OCI-M1 (cell line): ENCODE measurements at regions not wholly inside any gene's neighbourhood (a gene's known extent, or its start where the extent isn't known, plus 50 kb on each side); places are given as distances from the start of the nearest gene placed in this dataset.

ENCODE experiments used
- DNase-seq: peaks from one replicate; lab custom pipeline; 2025; lab: John Stamatoyannopoulos, UW

DNA sequence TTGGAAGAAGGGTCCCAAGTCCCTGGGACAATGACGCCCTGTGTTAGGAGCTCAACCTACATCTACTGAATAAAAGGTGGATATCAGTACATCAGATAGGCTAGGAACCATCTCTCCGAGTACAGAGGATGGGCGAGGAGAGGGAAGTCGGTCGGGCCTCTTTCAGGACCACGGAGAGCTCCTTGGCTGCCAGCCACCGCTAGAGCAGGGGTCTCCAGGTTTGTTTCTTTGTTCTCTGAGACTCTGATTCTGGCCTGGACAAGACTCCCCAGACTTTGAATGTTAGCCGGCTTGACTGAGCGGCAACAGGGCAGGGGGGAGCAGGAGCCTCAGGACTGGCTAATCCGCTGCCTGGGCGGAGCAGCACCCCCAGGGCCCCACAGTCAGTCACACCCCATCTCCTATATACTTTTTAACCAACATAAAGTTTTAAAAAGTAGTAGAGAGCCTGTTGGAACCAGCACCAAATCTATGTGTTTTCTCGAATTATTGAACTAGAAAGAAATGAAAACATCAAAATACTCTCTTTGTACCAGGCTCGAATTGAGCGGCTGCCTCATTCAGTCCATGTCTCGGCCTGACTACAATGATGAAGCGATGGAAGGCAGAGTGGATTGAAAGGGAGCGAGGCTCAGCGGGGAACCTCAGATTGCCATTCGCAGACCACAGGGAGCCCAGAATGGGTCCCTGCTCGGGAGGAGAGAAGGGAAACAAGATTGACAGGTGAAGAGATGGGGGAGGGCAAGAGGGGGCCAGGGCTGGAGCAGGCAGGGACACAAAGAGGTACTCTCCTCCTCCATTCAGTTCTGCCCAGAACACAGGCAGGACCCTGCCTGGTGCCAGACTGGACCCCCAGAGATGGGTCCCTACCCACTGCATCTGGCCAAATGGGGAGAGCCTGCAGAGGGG, 131.6 kb downstream of the TPRA1 start:
- peak; percentile 38 for DNase-seq

DNA sequence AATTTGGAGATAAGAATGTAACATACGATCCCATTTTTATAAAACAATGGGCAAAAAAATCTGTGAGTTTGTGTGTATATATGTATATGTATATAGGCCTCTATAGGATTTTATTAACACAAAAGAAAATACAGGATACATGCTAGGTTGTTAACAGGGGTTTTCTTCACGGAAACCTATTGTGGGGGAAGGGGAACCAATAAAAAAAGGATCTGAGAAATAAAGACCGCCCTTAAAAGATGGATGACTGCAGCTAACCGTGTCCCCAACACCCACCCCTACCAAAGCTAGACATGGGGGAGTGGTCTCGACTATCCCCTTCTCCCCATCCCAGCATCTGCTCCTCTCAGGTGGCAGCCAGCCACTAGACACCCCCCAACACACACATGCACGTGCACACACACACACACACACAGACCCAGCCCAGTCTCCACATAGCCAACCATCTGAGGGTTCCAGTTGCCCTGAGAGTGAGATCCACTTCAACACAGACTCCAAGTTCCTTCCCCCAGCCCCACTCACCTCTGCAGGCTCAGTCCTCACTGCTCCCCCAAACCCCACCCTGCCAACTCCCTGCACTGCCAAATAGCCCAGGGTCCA, 132.9 kb downstream of the TPRA1 start:
- no peak for DNase-seq

DNA sequence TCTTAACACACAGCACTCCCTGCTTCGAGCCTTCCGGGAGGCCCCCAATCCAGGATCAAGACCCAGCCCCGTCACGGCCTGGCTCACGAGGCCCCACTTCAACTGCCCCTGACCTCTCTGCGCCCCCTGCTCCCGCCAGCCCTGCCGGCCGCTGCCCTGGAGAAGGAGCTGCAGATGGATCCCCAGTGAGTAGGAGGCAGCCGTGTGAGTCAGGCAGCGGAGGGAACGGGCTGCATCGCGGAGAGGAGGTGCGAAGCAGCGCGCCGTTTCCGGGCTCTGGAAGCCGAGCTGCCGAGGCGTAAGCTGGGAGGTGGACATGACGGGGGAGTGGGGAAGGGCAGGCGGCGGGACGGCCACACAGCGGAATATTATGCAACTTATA, 133.4 kb downstream of the TPRA1 start:
- no peak for DNase-seq

DNA sequence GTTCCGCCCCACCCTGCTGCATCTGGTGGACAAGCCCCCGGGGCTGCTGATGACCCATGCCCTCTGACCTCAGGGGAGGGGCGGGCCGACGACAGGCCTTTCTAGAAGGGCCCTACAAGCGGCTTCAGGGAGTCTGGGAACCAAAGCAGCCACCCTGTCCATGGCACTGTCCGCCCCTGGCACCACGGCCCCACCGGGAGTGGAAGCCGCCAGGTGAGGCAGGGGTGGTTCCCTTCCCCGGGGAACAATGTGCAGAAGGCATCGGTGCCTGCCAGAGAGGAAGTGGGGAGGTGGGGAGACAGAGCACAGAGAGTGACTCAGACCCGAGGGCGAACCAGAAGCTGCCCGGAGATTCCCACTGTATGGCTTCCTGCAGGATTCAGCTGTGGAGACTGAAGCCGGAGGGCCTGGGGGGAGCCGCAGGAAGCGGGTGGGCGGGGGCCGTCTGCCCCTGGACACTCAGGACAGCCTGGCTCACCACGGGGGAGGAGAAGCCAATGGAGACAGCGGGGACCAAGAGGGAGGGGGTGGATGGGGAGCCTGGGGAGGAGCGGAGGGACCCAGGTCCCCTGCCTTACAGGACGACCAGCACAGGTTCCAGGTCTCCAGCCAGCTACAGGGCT, 134.0 kb downstream of the TPRA1 start:
- DNase-seq: no peak

DNA sequence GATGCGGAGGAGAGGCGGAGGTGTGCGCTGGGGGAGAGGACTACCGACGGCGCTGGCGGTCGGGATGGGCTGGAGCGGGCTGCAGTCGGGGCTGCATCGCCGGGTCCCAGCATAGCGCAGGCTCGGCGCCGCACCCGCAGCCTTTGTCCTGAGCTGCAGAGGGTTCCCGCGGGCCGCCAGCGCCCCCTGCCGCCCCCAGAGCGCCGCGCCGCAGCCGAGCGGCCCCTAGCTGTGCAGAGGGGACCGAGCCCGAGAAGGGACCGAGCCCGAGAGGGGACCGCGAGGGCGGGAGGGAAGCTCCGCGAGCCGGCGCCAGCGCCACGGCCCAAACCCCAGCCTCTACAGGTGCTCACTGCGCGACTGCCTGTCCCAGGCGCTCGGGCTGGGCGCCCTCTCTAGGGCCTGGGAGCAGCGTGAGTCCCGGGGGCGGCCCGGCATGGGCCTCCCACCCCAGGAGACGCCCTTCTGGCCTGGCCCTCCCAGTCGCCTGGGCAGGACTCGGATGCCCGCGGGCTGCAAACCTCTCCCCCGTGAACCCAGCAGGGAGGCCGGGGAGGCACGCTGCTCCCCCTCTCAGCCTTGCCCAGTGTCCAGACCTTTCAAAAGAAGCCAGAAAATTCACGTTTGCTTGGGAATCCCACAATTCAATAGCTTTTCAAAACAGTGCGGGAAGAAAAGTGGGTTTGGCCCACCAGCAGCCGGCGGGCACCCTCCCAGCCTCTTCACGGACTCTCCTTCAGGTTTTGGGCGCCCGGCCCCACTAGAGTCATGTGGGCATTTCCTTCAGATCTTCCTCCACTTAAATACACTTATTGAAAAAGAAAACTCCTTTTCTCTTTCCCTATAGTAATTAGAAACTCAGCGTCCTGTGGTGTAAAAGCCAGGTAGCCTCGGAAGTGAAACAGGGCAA, 134.7 kb downstream of the TPRA1 start:
- peak; percentile 72 for DNase-seq

DNA sequence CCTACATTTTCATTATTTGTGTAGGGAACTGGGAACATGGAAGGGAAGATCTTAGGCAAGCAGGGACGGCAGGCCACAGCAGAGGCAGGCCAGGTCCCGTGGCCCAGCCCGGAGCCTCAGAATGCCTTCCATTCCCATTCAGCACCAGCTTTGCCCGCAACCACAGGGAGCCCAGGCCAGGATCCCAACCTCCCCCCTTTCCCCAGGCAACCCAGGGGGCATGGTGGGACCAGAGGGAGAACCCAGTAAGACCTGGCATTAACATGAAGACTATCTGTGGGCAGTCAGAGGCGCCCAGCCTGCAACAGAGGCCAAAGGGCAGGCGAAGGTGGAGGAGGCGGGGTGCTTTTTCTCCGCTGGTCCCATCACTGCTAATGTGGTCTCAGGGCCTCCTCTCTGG, 135.6 kb downstream of the TPRA1 start:
- DNase-seq: no peak

DNA sequence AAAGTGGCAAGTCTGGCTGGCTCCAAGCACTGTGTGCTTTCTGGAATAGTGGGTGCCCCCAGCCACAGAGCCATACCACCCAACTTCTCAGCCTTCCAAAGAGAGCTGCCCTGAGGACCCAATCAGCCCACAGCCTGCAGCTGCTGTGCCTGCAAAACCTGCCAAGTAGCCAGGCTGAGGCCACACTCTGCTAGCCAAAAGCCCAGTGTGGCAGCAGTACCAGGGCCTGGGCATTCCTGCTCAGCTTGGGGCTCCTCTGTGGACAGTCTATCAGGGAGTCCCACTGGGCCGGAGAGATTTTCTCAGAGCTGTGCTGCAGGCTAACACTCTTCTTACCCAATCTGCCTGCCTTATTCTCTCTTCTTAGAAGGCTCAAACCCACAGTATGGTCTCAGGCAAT, 136.5 kb downstream of the TPRA1 start:
- no peak for DNase-seq

DNA sequence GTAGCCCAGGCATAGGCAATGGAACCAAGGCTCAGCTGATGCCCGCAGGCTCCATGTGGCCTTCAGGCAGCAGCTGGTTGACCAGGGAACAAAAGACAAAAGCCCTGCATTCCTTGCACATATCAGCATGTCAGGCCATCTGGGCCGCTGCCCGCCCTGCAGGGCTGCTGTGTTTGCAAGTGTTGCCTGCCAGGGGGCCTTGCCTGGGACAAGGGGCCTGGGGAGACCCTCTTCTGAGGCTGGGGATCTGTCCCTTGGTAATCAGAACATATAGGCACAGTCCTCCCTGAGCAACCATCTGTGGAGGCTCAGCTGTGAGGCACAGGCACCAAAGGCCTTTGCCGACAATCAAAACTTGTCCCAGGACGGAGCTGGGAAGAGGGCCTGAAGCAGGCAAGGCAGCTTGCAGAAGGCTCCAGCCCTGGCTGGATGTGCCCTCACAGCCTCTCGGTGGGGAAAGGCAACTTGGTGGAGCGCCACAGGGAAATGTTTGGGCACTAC, 138.2 kb downstream of the TPRA1 start:
- DNase-seq: no peak

DNA sequence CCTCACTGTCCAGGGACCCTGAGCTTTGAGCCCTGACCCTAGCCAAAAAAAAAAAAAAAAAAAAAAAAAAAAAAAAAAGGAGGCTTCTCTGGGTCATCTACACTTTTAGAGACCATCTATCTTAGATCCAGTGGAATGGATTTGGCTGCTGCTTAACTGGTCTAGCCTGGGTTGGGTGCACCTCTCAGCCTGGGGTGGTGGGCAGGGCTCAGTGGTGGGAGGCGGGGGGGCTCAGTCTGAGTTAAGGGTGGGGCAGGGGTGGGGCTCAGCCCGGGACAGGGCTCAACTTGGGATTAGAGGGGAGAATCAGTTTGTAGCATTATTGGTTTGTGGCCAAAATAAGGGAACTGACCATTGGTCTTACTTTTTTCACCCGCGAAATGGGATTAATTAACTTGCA, 139.2 kb downstream of the TPRA1 start:
- DNase-seq: no peak

DNA sequence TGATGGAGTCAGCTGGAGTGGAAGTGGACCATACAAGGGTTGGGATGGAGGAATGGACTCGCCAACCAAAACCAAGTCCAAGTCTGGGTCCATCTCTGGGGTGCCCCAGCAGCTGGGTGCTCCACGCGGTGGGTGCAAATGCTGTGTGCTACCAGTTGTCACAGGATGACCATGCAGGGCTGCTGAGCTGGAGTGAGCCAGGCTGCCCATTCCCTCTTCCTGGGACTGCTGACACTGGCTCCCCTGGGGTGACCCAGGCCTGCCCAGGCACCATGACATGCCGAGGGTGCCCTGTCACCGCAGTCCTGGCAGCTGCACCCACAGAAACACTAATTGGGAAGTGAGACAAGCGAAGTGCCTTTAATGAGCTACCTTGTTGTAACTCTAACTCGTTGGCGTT, 140.2 kb downstream of the TPRA1 start:
- DNase-seq: no peak

DNA sequence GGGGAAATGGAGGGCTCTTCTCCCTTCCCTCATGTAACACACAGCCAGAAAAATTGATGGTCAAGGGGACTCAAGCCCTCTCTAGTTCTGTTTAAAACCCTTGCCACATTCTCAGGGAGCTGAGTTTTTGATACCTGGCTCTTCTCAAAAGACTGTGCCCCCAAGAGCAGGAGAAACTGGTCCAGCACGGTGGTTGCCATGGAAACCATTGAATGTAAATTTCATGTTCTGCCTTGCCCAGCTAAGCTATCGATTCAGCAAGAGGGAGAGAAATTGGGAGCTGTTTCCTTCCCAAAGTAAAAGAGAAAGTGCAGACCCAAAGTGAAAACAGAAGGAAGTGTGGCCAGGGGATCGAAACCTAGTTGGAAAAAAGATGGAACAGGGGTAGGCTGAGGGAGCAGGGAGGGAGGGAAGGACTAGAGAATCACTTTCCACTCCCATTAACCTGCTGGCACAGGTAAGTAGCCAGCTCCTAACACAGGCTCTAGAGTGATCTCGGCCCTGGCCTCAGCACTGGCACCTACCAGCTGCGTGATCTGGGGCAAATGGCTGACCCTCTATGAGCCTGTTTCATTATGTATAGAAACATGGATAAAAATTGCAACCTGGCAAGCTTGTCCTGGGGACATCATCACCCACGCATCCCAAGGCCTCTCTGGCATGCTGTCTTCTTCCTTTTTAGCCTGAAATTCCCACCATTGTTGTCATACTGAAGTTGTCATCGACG, 140.9 kb downstream of the TPRA1 start:
- DNase-seq: no peak

DNA sequence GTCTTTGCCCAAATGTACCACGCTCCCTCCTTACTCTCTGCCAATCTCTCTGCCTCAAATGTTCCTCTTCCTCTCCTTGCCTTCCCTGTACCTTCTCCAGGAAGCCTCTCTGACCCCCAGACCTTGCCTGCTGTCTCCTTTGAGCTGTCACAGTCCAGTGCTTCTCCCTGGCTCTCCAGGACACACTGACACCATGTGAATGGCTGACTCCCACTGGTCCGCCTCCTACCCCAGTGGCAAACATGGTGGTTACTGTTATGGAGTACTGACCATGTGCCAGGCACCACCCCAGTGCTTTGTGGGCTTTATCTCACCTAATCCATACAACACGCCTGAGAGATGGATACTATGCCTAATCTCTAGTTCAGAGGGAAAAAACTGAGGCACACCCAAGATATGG, 141.9 kb downstream of the TPRA1 start:
- DNase-seq: no peak

DNA sequence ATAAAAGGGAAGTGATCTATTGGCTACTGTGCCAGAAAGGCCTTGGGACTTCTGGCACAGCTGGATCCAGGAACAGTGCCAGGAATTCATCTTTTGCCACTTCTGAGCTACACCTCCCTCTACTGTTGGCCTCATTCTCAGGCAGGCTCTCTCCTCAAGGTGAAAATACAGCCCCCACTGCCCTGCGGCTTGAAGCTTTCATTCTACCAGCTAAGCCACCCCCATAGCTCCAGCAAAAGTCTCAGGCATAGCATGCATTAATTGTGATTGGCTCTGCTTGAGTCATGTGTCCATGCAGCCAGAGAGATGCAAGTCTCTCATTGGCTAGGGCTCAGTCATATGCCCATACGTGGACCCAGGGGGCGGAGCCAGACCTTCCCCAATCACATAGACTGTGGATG, 142.4 kb downstream of the TPRA1 start:
- peak; percentile 6 for DNase-seq

DNA sequence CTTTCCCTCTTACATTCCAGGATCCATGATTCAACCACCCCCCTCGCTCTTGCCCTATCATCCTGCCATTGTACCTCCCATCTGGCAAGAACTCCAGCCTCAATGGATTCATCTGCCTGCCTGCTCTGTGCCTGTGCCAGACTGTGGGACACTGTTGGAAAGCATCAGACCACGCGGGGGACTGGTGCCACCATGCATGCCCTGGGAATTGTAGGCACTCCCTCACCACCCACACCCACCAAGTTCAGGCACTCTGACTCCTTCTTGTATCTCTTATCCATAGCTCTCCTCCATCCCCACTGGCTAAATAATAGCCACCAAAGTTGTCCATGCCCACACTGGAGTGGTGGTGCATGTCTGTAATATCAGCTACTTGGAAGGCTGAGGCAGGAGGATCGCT, 143.8 kb downstream of the TPRA1 start:
- DNase-seq: no peak

DNA sequence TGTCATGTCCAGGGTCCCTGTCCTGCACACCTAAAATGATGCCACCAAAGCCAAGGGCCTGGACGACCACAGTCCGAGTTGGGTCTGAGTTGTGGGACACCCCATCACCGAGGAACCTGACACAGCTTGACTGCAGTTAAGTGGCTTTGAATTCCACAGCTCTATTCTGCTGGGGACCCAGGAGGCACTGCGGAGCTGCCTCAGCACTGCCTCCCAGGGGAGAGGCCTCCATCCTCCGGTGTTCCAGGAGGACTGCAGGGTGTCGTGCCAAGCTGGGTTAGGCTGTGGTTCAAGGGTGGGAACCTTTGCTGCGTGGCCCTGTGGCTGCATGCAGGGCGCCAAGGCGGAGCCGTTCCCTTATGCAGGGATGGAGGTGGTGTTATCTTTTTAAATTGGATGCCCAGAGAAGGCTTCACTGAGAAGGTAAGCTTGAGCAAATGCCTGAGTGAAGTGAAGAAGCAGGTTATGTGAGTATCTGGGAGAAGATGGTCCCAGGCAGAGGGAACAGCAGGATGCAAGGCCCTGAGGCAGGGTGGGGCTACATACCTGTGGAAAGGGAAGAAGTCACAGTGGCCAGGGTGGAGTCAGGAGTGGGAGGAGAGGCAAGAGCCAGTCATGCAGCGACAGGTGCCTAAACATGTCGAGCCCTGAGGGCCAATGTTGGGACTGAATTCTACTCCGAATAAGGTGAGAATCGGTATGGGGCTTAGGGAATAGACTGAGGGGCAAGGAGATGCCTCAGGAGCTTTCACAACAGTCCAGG, 144.8 kb downstream of the TPRA1 start:
- DNase-seq: no peak

DNA sequence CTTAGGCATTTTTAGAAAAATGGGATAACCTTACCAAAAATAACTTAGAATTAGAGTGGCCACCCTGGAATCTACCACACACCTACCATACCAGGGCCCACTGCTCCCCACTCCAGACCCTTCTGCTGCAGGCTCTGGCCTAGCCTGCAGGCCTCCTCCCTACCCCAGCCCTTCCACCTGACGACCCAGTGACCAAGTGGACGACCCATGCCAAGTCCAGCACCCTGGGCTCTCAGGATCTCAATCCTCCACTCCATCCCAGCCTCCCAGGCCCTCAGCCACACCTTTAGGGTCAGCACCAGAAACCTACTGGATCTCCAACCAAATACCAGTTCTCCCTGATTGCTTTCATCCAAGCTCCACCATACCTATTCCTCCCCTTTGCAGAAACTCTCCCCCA, 145.8 kb downstream of the TPRA1 start:
- no peak for DNase-seq

DNA sequence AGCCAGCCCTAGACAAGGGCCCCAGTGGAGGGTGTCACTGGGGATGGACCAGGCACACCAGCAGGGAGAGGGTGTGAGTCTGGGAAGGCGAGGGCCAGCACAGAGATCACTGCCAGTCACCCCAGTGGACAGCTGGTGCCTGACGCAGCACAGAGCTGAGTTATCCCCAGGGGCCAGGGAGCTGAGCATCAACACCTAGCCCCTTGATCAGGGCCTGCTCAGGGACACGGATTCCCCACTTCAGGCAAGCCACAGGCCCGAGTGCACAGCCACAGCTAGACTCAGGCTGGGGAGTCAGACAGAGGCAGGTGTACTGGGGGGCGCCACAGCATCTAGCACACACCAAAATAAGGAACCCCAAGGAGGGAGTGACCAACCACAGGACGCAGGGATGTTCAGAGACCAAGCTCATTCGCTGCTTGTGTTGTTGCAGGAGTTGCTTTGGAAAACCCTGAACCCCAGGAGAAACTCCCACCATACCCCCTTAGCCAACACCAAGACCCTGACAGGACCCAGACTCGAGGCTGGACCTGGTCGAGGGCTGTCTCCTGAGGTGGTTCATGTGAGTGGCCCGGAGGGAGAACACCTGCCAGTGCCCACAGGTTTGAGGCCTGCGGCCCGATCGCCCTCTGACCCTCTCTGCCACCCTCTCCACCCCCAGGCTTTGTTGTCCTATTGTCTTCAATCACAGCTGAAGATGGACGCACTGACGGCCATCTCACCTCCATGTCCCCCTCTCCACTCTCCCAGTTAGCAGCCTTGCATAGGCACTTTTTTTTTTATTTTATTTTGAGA, 146.8 kb downstream of the TPRA1 start:
- no peak for DNase-seq

DNA sequence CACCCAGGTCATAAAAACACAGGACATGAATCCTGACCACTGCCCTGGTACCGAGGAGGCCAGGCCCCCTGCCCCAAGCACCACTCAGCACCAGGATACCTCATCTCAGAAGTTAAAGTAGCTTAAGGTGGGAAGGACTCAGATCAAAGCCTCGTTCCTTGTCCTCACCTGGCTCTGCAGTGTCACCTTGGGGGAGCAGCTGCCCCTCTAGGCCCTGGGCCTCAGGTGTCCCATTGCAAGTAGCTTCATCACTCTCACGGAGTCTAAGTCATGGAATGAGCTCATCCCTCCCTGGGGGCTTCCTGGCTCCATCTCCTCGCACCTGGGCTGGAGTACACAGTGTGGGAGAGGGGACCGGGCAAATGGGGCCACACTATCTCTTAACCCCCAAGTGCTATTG, 148.0 kb downstream of the TPRA1 start:
- no peak for DNase-seq

DNA sequence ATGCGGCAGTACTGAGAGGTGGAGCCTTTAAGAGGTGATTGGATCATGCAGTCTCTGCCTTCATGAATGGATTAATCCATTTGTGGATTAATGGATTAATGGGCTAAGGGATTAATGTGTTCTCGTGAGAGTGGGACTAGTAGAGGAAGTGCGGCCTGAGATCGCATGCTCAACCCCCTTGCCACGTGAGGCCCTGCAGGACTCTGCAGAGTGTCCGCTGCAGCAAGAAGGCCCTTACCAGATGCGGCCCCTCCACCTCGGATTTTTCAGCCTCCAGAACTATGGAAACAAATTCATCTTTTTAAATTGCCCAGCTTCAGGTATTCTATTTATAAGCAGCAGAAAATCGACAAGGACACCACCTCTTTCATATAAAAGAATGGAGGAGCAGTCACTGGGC, 148.8 kb downstream of the TPRA1 start:
- DNase-seq: no peak

DNA sequence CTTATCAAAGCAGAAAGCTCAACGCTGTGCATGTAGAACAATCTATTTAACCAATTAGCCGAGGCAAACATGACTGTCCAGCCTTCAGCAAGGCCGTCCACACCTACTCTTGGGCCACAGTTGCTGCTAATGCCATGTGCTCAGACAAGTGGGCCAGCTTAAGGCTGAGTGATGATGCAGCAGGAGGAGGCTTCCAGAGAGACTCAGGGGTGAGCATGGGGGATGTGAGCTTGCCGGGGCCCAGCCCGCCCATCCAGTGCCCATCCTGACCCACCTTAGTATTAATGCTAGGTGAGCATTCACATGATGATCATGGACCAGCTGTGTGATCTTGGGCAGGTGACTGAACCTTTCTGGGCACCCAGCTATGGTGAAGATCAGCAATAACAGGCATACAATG, 150.1 kb downstream of the TPRA1 start:
- DNase-seq: no peak
